IMR-90 (cell line): ENCODE measurements at regions not wholly inside any gene's neighbourhood (a gene's known extent, or its start where the extent isn't known, plus 50 kb on each side); places are given as distances from the start of the nearest gene placed in this dataset.

Experiments
- CTCF ChIP-seq: conservative IDR thresholded peaks from 2 replicates; pipeline ENCODE4 v1.5.1; 2012; ENCODE audit warnings: mild to moderate bottlenecking, low read depth, low read length, improper control_type of control experiment
- MAZ ChIP-seq: IDR thresholded peaks from 2 replicates; pipeline ENCODE4 v1.6.1; 2012; ENCODE audit warnings: low read depth, mild to moderate bottlenecking, low read length, improper control_type of control experiment, moderate library complexity, borderline replicate concordance
- POLR2A ChIP-seq: IDR thresholded peaks from 2 replicates; pipeline ENCODE4 v1.6.1; 2012; ENCODE audit warnings: mild to moderate bottlenecking, low read depth, low read length
- RAD21 ChIP-seq: IDR thresholded peaks from 2 replicates; pipeline ENCODE4 v1.6.1; 2012; ENCODE audit warnings: low read length, improper control_type of control experiment
- RCOR1 ChIP-seq: IDR thresholded peaks from 2 replicates; pipeline ENCODE4 v1.6.1; 2012; ENCODE audit warnings: mild to moderate bottlenecking, low read length, improper control_type of control experiment; ENCODE audit not compliant: insufficient replicate concordance
- RFX5 ChIP-seq: IDR thresholded peaks from 2 replicates; pipeline ENCODE4 v1.8.0; 2012; ENCODE audit warnings: low read depth, mild to moderate bottlenecking, low read length, moderate library complexity
- SMC3 ChIP-seq: fragments of 150-350 bp; IDR thresholded peaks from 2 replicates; pipeline ENCODE4 v1.6.1; 2016; ENCODE audit warnings: low read depth, mild to moderate bottlenecking, antibody characterized with exemption, low read length, moderate library complexity
- USF2 ChIP-seq: fragments of 150-350 bp; IDR thresholded peaks from 2 replicates; pipeline ENCODE4 v1.6.1; 2017; ENCODE audit warnings: mild to moderate bottlenecking, antibody characterized with exemption, low read length, low read depth

- TF ChIP-seq CTCF (no peak), POLR2A (no peak), RAD21 (no peak), SMC3 (no peak), USF2 (no peak), MAZ (no peak), RCOR1 (no peak), RFX5 (no peak)
Measured at GRCh38 chr20:4322499-4322898, 73.4 kb upstream of the ADRA1D start.
